GM21528 (cell line): ENCODE measurements at regions not wholly inside any gene's neighbourhood (a gene's known extent, or its start where the extent isn't known, plus 50 kb on each side); places are given as distances from the start of the nearest gene placed in this dataset.

ENCODE experiments used
- ATAC-seq: cut with Tn5 transposase; IDR thresholded peaks from one replicate; pipeline ENCODE4 v1.9.1; 2021; ENCODE audit warnings: mild to moderate bottlenecking, moderate library complexity; ENCODE audit not compliant: unreplicated experiment, low FRiP score

- ATAC-seq = no peak
These were observed 192.3 kb upstream of the SHH start for GRCh38 chr7:156004265-156005201.

GRCh38 chr7:156003220-156004162 is 191.2 kb upstream of the SHH start:
- no peak for ATAC-seq

GRCh38 chr7:156002362-156003066 is 190.3 kb upstream of the SHH start:
- ATAC-seq = no peak

- no peak for ATAC-seq
These were observed 189.4 kb upstream of the SHH start for GRCh38 chr7:156001496-156002260.

GRCh38 chr7:156000601-156001396 is 188.5 kb upstream of the SHH start:
- ATAC-seq = no peak

GRCh38 chr7:155999631-156000489 is 187.6 kb upstream of the SHH start:
- no peak for ATAC-seq

- ATAC-seq = no peak
These were observed 186.7 kb upstream of the SHH start for GRCh38 chr7:155998766-155999630.

GRCh38 chr7:155998328-155998691 is 186.0 kb upstream of the SHH start:
- ATAC-seq = no peak

- ATAC-seq = no peak
These were observed 185.4 kb upstream of the SHH start for GRCh38 chr7:155997431-155998327.

- ATAC-seq = no peak
These were observed 184.5 kb upstream of the SHH start for GRCh38 chr7:155996718-155997280.

GRCh38 chr7:155995183-155995612 is 182.9 kb upstream of the SHH start:
- no peak for ATAC-seq

- no peak for ATAC-seq
These were observed 182.1 kb upstream of the SHH start for GRCh38 chr7:155994279-155994811.

- ATAC-seq = no peak
These were observed 181.4 kb upstream of the SHH start for GRCh38 chr7:155993420-155994278.

- ATAC-seq = no peak
These were observed 180.7 kb upstream of the SHH start for GRCh38 chr7:155992974-155993373.

- no peak for ATAC-seq
These were observed 180.3 kb upstream of the SHH start for GRCh38 chr7:155992538-155992937.
